ENCODE measurements at regions not wholly inside any gene's neighbourhood (a gene's known extent, or its start where the extent isn't known, plus 50 kb on each side); places are given as distances from the start of the nearest gene placed in this dataset.

DNA sequence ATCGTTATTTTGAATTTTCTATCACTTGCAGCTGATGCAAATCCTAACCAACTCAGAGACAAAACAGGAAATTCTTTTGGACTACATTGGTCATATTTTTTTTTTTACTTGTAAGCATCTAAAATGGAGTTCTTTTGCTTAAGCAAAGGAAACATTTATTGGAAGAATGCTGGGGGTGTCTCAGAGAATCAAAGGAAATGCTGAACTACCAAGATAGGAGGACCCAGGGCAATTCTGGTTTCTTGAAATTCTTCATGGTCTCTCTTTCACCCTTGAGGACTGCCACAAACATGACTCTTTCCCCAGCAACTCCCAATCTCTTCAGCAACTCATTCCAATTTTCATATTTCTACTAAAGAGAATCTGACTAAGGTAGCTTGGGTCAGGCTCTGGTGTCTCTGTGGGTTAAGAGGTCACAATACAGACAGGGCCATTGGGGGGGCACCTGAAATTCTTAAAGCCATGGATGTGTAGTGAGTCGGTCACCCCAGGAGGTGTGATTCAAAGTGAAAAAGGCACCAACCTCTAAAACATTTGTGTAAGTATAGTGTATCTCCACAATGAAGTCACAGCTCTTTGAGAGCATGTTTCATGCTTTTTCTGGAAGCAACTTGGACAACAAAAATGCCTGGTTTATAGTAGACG is 171.1 kb upstream of the FGGY start:
- no peak overlapping the region for H3K27ac ChIP-seq
- H3K27me3 ChIP-seq = no peaks in the 10 kb centered on the region
- no peak for DNase-seq
- no peaks in the 10 kb centered on the region for H3K4me1 ChIP-seq
- H3K9me3 ChIP-seq = no peaks in the 10 kb centered on the region
- intact Hi-C loops (cut with DNase I; ENCODE audit: low total_unique reads) = no loop called here
- TF ChIP-seq POLR2A (IDR thresholded peaks at IDR 0.05) = no peak
- TF ChIP-seq, protein P1, sequence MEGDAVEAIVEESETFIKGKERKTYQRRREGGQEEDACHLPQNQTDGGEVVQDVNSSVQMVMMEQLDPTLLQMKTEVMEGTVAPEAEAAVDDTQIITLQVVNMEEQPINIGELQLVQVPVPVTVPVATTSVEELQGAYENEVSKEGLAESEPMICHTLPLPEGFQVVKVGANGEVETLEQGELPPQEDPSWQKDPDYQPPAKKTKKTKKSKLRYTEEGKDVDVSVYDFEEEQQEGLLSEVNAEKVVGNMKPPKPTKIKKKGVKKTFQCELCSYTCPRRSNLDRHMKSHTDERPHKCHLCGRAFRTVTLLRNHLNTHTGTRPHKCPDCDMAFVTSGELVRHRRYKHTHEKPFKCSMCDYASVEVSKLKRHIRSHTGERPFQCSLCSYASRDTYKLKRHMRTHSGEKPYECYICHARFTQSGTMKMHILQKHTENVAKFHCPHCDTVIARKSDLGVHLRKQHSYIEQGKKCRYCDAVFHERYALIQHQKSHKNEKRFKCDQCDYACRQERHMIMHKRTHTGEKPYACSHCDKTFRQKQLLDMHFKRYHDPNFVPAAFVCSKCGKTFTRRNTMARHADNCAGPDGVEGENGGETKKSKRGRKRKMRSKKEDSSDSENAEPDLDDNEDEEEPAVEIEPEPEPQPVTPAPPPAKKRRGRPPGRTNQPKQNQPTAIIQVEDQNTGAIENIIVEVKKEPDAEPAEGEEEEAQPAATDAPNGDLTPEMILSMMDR (IDR thresholded peaks at IDR 0.05) = no peak
- no peak overlapping the region for H3K4me3 ChIP-seq
- H3K36me3 ChIP-seq = no peaks in the 10 kb centered on the region

GRCh38 chr1:59126366-59126765 is 170.5 kb upstream of the FGGY start:
- Histone ChIP-seq H3K36me3 (no peaks in the 10 kb centered on the region), H3K9me3 (no peaks in the 10 kb centered on the region), H3K4me1 (no peaks in the 10 kb centered on the region), H3K27me3 (no peaks in the 10 kb centered on the region), H3K4me3 (no peak overlapping the region), H3K27ac (no peak overlapping the region)
- intact Hi-C loops (cut with DNase I; ENCODE audit: low total_unique reads) = no loop called here
- DNase-seq = no peak
- TF ChIP-seq, protein P1 (IDR thresholded peaks at IDR 0.05) = no peak
- no peak for TF ChIP-seq POLR2A (IDR thresholded peaks at IDR 0.05)

- Histone ChIP-seq H3K4me1 (no peaks in the 10 kb centered on the region), H3K27me3 (no peaks in the 10 kb centered on the region), H3K36me3 (no peaks in the 10 kb centered on the region), H3K9me3 (no peaks in the 10 kb centered on the region), H3K4me3 (no peak overlapping the region), H3K27ac (no peak overlapping the region)
- no peak for TF ChIP-seq POLR2A (IDR thresholded peaks at IDR 0.05)
- TF ChIP-seq, protein P1 (IDR thresholded peaks at IDR 0.05) = no peak
- intact Hi-C loops (cut with DNase I; ENCODE audit: low total_unique reads) = no loop called here
- no peak for DNase-seq
These were observed 168.6 kb upstream of the FGGY start for GRCh38 chr1:59128239-59128736.

GRCh38 chr1:59128784-59129227 is 168.1 kb upstream of the FGGY start:
- Histone ChIP-seq H3K27ac (no peak overlapping the region), H3K4me3 (no peak overlapping the region), H3K9me3 (no peaks in the 10 kb centered on the region), H3K27me3 (no peaks in the 10 kb centered on the region), H3K36me3 (no peaks in the 10 kb centered on the region), H3K4me1 (no peaks in the 10 kb centered on the region)
- no peak for DNase-seq
- intact Hi-C loops (cut with DNase I; ENCODE audit: low total_unique reads) = no loop called here
- TF ChIP-seq POLR2A (IDR thresholded peaks at IDR 0.05) = no peak
- TF ChIP-seq, protein P1 (IDR thresholded peaks at IDR 0.05) = no peak

DNA sequence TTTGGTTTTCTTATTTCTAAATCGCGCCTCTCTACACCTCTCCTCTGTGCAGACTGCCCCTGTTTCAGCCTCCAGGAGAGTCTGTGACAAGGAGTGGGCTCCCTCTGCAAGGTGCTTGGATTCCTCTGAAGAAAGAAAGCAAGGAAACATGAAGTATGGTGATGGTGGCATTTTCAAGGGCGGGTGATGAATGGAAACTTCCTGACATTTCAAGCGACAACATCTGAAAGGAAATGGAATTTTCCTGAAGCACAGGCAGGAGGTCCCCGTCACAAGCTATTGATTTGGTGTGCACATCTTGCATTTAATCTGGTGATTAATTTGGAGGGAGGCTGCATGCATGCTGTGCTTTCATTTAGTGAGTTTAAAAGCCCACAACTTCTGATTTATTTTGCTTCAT is 164.6 kb upstream of the FGGY start:
- Histone ChIP-seq H3K9me3 (no peaks in the 10 kb centered on the region), H3K36me3 (no peaks in the 10 kb centered on the region), H3K4me1 (no peaks in the 10 kb centered on the region), H3K27me3 (no peaks in the 10 kb centered on the region), H3K27ac (no peak overlapping the region), H3K4me3 (no peak overlapping the region)
- TF ChIP-seq, protein P1 (IDR thresholded peaks at IDR 0.05) = no peak
- TF ChIP-seq POLR2A (IDR thresholded peaks at IDR 0.05) = no peak
- intact Hi-C loops (cut with DNase I; ENCODE audit: low total_unique reads) = no loop called here
- no peak for DNase-seq

All from uterus (tissue), 3 donors.